Renal cortex interstitium (tissue), 11 donors: ENCODE measurements at regions not wholly inside any gene's neighbourhood (a gene's known extent, or its start where the extent isn't known, plus 50 kb on each side); places are given as distances from the start of the nearest gene placed in this dataset.

Experiments
- DNase-seq, 11 donors: peaks; one replicate each; pipeline ENCODE4 v3.0.0-alpha.2; 2013; ENCODE audit warnings: low read depth in 9 of 11, low spot score in 4 of 11; ENCODE audit errors: extremely low read depth in 1 of 11

- no peak for DNase-seq
These were observed 222.7 kb downstream of the SNX19 start for GRCh38 chr11:130693543-130693942.

- DNase-seq: no peak
These were observed 221.7 kb downstream of the SNX19 start for GRCh38 chr11:130694488-130695045.

- DNase-seq: no peak
These were observed 218.1 kb downstream of the SNX19 start for GRCh38 chr11:130698174-130698573.

- DNase-seq: no peak
These were observed 216.7 kb downstream of the SNX19 start for GRCh38 chr11:130699561-130699960.

- DNase-seq: no peak
These were observed 216.2 kb downstream of the SNX19 start for GRCh38 chr11:130700092-130700491.

GRCh38 chr11:130703489-130704190 is 212.6 kb downstream of the SNX19 start:
- no peak for DNase-seq

- no peak for DNase-seq
These were observed 210.4 kb downstream of the SNX19 start for GRCh38 chr11:130705670-130706421.

GRCh38 chr11:130706572-130706971 is 209.7 kb downstream of the SNX19 start:
- DNase-seq: no peak

GRCh38 chr11:130707217-130707616 is 209.1 kb downstream of the SNX19 start:
- no peak for DNase-seq

GRCh38 chr11:130709531-130709930 is 206.7 kb downstream of the SNX19 start:
- no peak for DNase-seq

GRCh38 chr11:130710021-130710420 is 206.3 kb downstream of the SNX19 start:
- no peak for DNase-seq

- DNase-seq: no peak
These were observed 205.7 kb downstream of the SNX19 start for GRCh38 chr11:130710497-130711012.

- no peak for DNase-seq
These were observed 205.1 kb downstream of the SNX19 start for GRCh38 chr11:130711193-130711592.

GRCh38 chr11:130712480-130712879 is 203.8 kb downstream of the SNX19 start:
- no peak for DNase-seq

- DNase-seq: no peak
These were observed 201.0 kb downstream of the SNX19 start for GRCh38 chr11:130715085-130715876.

GRCh38 chr11:130715877-130716220 is 200.4 kb downstream of the SNX19 start:
- no peak for DNase-seq

- no peak for DNase-seq
These were observed 198.2 kb downstream of the SNX19 start for GRCh38 chr11:130718120-130718519.

- peak in 6 of 11 donors; percentile 28 to 70 (median 58) for DNase-seq
These were observed 196.9 kb downstream of the SNX19 start for GRCh38 chr11:130719220-130719915.
